ENCODE measurements at regions not wholly inside any gene's neighbourhood (a gene's known extent, or its start where the extent isn't known, plus 50 kb on each side); places are given as distances from the start of the nearest gene placed in this dataset.

GRCh38 chr5:116883875-116884274, 309.3 kb upstream of the SEMA6A start:
- Histone ChIP-seq H3K27me3 (ENCODE audit: control insufficient read depth, insufficient read depth, low read length) (no peaks in the 10 kb centered on the region), H3K36me3 (ENCODE audit: control insufficient read depth, insufficient read depth, low read length) (no peaks in the 10 kb centered on the region), H3K4me3 (ENCODE audit: low read depth, low read length) (no peak overlapping the region)
- no peak for TF ChIP-seq CTCF (IDR thresholded peaks at IDR 0.05; ENCODE audit: insufficient read depth, low read length, poor library complexity, severe bottlenecking)
- no peak for DNase-seq (ENCODE audit: low read depth)

- Histone ChIP-seq H3K4me3 (ENCODE audit: low read depth, low read length) (no peak overlapping the region), H3K36me3 (ENCODE audit: control insufficient read depth, insufficient read depth, low read length) (no peaks in the 10 kb centered on the region), H3K27me3 (ENCODE audit: control insufficient read depth, insufficient read depth, low read length) (no peaks in the 10 kb centered on the region)
- TF ChIP-seq CTCF (IDR thresholded peaks at IDR 0.05; ENCODE audit: insufficient read depth, low read length, poor library complexity, severe bottlenecking): no peak
- no peak for DNase-seq (ENCODE audit: low read depth)
Measured at GRCh38 chr5:116881921-116882531, 307.4 kb upstream of the SEMA6A start.

- Histone ChIP-seq H3K27me3 (ENCODE audit: control insufficient read depth, insufficient read depth, low read length) (no peaks in the 10 kb centered on the region), H3K4me3 (ENCODE audit: low read depth, low read length) (no peak overlapping the region), H3K36me3 (ENCODE audit: control insufficient read depth, insufficient read depth, low read length) (no peaks in the 10 kb centered on the region)
- no peak for DNase-seq (ENCODE audit: low read depth)
- no peak for TF ChIP-seq CTCF (IDR thresholded peaks at IDR 0.05; ENCODE audit: insufficient read depth, low read length, poor library complexity, severe bottlenecking)
Measured at GRCh38 chr5:116880601-116881000, 306.0 kb upstream of the SEMA6A start.

GRCh38 chr5:116880150-116880549, 305.5 kb upstream of the SEMA6A start:
- no peak for DNase-seq (ENCODE audit: low read depth)
- TF ChIP-seq CTCF (IDR thresholded peaks at IDR 0.05; ENCODE audit: insufficient read depth, low read length, poor library complexity, severe bottlenecking): no peak
- Histone ChIP-seq H3K36me3 (ENCODE audit: control insufficient read depth, insufficient read depth, low read length) (no peaks in the 10 kb centered on the region), H3K27me3 (ENCODE audit: control insufficient read depth, insufficient read depth, low read length) (no peaks in the 10 kb centered on the region), H3K4me3 (ENCODE audit: low read depth, low read length) (no peak overlapping the region)

GRCh38 chr5:116876240-116876840, 301.7 kb upstream of the SEMA6A start:
- Histone ChIP-seq H3K27me3 (ENCODE audit: control insufficient read depth, insufficient read depth, low read length) (no peaks in the 10 kb centered on the region), H3K4me3 (ENCODE audit: low read depth, low read length) (no peak overlapping the region), H3K36me3 (ENCODE audit: control insufficient read depth, insufficient read depth, low read length) (no peaks in the 10 kb centered on the region)
- DNase-seq (ENCODE audit: low read depth): no peak
- TF ChIP-seq CTCF (IDR thresholded peaks at IDR 0.05; ENCODE audit: insufficient read depth, low read length, poor library complexity, severe bottlenecking): no peak

- Histone ChIP-seq H3K36me3 (ENCODE audit: control insufficient read depth, insufficient read depth, low read length) (no peaks in the 10 kb centered on the region), H3K27me3 (ENCODE audit: control insufficient read depth, insufficient read depth, low read length) (no peaks in the 10 kb centered on the region), H3K4me3 (ENCODE audit: low read depth, low read length) (no peak overlapping the region)
- no peak for TF ChIP-seq CTCF (IDR thresholded peaks at IDR 0.05; ENCODE audit: insufficient read depth, low read length, poor library complexity, severe bottlenecking)
- no peak for DNase-seq (ENCODE audit: low read depth)
Measured at GRCh38 chr5:116872986-116873385, 298.4 kb upstream of the SEMA6A start.

All from kidney epithelial cell (primary cell).